Pancreas (tissue), 10 donors: ENCODE measurements at regions not wholly inside any gene's neighbourhood (a gene's known extent, or its start where the extent isn't known, plus 50 kb on each side); places are given as distances from the start of the nearest gene placed in this dataset.

Experiments
- ATAC-seq, 4 donors: fragments of 200-7000 bp; cut with Tn5 transposase; one replicate each; pipeline versions ENCODE4 v1.8.0 to v1.9.1; 2020; ENCODE audit warnings: mild to moderate bottlenecking in 4 of 4, moderate library complexity in 4 of 4
- DNase-seq, 6 donors: peaks; one replicate each; pipeline ENCODE4 v3.0.0-alpha.2; 2020
- FAIRE-seq: peaks from 2 replicates; lab custom pipeline; 2012; peaks lifted over from hg19 to GRCh38; lab: Jason Lieb, UNC
- H3K27ac ChIP-seq, 4 donors: fragments of 200-600 bp; sonication (generic); 1 replicate in 3 of 4; 2 replicates in 1 of 4; pipeline versions ENCODE4 v1.5.0 to v1.8.0; 2020
- H3K27me3 ChIP-seq, 4 donors: fragments of 200-600 bp; one replicate each; pipeline ENCODE4 v1.8.0; 2021
- H3K36me3 ChIP-seq, 3 donors: fragments of 200-600 bp; sonication (generic) in 1 of 3; one replicate each; pipeline versions ENCODE4 v1.5.0 to v1.8.0; 2020 to 2021
- H3K4me1 ChIP-seq, 3 donors: fragments of 200-600 bp; one replicate each; pipeline ENCODE4 v1.8.0; 2021
- H3K4me3 ChIP-seq, 4 donors: fragments of 200-600 bp; sonication (generic) in 2 of 4; one replicate each; pipeline versions ENCODE4 v1.5.0 to v1.8.0; 2020 to 2021
- H3K9me3 ChIP-seq, 4 donors: fragments of 200-600 bp; one replicate each; pipeline ENCODE4 v1.8.0; 2021
- WGBS, 2 donors: extraction: QIAGEN DNeasy Blood & Tissue Kit; methylation state at CpG; one replicate each; pipeline ENCODE4 v1.1.7; 2013; 5-methylcytosine and 5-hydroxymethylcytosine counted together
- intact Hi-C, 3 donors: fragments of 100-400 bp; cut with DNase I; formaldehyde crosslinking; loops; one replicate each; pipeline versions ENCODE4 v1.11.1 to v1.14.2; 2022
- TF ChIP-seq, protein P1 (sequence below), 4 donors: fragments of 200-600 bp; sonication (generic) in 3 of 4; IDR thresholded peaks; one replicate each; pipeline versions ENCODE4 v1.5.0 to v1.8.0; 2021; ENCODE audit warnings: antibody characterized with exemption in 4 of 4
- donor health status: healthy with polysubstance abuse.
- donor health status: DM: no; HTN: no; CAD: no; lungs with moderate emphysema.
- donor health status: DM: no; HTN: no; CAD: no.
- donor health status: control.
- donor health status: control.
- donor health status: Bipolar disorder and iron deficiency.
- donor health status: DM: yes; HTN: yes; CAD: no.
- donor health status: DM: no; HTN: no; CAD: no.
- donor health status: DM: no; HTN: no; CAD: no.
- donor health status: DM: yes; HTN: yes; CAD: no.

DNA sequence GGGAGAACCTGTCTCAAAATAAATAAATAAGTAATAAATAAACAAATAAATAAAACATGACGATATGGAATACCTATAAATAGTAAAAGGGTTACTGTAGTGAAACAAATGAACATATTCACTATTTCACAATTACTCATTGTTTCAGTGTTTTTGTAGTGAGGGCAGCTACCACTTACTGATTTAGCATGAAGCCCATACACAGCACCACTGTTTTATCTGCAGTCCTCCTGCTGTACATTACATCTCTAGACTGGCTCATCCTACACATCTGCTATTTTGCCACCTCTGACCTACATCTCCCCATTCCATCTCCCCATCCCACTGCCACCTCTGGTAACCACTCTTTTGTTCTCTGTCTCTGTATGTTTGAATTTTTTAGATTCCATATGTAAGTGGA is 332.7 kb upstream of the SMIM21 start:
- intact Hi-C loops, result no loop called here
- DNase-seq, result no peak
- Histone ChIP-seq H3K27me3 (no peaks in the 10 kb centered on the region), H3K9me3 (no peaks in the 10 kb centered on the region), H3K4me1 (no peaks in the 10 kb centered on the region), H3K4me3 (no peak overlapping the region), H3K36me3 (no peaks in the 10 kb centered on the region), H3K27ac (no peak overlapping the region)
- ATAC-seq, result no peak
- WGBS, 2 donors, result 16 to 23% methylated on average over 1 of the region's 1 CpG
- no peak for FAIRE-seq
- TF ChIP-seq, protein P1, sequence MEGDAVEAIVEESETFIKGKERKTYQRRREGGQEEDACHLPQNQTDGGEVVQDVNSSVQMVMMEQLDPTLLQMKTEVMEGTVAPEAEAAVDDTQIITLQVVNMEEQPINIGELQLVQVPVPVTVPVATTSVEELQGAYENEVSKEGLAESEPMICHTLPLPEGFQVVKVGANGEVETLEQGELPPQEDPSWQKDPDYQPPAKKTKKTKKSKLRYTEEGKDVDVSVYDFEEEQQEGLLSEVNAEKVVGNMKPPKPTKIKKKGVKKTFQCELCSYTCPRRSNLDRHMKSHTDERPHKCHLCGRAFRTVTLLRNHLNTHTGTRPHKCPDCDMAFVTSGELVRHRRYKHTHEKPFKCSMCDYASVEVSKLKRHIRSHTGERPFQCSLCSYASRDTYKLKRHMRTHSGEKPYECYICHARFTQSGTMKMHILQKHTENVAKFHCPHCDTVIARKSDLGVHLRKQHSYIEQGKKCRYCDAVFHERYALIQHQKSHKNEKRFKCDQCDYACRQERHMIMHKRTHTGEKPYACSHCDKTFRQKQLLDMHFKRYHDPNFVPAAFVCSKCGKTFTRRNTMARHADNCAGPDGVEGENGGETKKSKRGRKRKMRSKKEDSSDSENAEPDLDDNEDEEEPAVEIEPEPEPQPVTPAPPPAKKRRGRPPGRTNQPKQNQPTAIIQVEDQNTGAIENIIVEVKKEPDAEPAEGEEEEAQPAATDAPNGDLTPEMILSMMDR (IDR thresholded peaks at IDR 0.05), result no peak

DNA sequence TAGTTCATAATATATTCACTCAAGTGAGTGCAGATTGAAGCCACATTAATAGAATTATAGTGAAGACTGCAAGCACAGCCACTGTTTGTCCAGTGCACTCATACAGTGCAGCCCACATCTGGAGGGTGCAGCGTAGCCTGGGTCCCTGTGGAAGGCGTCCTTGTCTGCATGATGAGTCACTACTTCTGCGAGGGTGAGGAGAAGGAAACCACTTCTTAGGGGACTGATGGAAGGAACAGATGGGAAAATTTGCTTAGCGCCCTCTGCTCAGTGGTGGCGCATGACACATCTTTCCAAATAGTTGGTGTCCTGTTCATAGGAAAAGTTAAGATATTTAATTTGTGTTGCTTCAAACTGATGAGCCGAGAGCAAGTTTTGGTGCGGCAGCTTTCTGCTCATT is 330.4 kb upstream of the SMIM21 start:
- Histone ChIP-seq H3K27ac (no peak overlapping the region), H3K36me3 (no peaks in the 10 kb centered on the region), H3K4me1 (no peaks in the 10 kb centered on the region), H3K4me3 (no peak overlapping the region), H3K27me3 (no peaks in the 10 kb centered on the region), H3K9me3 (no peaks in the 10 kb centered on the region)
- DNase-seq (no peak), ATAC-seq (no peak), FAIRE-seq (no peak)
- intact Hi-C loops, result no loop called here
- TF ChIP-seq, protein P1 (IDR thresholded peaks at IDR 0.05), result no peak
- WGBS, 2 donors, result 55 to 60% methylated on average over 7 of the region's 7 CpGs

DNA sequence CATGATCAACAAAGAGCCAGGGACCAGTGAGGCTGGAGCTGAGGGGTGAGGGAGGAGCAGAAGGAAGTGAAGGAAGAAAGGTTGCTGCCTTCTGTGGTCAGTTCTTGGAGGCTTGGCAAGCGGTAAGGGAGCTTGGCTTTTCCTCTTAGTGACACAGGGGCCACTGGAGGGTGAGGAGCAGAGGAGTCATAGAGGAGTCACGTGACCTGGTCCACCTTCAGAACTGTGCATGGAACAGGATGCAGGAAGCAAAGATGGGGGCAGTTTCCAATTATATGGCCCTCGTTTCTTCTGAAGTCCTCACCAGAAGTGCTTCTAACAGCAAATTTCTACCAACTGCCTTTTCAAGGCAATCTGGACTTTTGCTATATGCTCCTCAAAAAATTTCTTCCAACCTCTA is 326.9 kb upstream of the SMIM21 start:
- FAIRE-seq (no peak), ATAC-seq (no peak), DNase-seq (no peak)
- TF ChIP-seq, protein P1 (IDR thresholded peaks at IDR 0.05), result no peak
- Histone ChIP-seq H3K4me1 (no peaks in the 10 kb centered on the region), H3K4me3 (no peak overlapping the region), H3K9me3 (no peaks in the 10 kb centered on the region), H3K27ac (no peak overlapping the region), H3K27me3 (no peaks in the 10 kb centered on the region), H3K36me3 (no peaks in the 10 kb centered on the region)
- intact Hi-C loops, result no loop called here
- 58 to 73% methylated on average over 3 of the region's 3 CpGs for WGBS, 2 donors

DNA sequence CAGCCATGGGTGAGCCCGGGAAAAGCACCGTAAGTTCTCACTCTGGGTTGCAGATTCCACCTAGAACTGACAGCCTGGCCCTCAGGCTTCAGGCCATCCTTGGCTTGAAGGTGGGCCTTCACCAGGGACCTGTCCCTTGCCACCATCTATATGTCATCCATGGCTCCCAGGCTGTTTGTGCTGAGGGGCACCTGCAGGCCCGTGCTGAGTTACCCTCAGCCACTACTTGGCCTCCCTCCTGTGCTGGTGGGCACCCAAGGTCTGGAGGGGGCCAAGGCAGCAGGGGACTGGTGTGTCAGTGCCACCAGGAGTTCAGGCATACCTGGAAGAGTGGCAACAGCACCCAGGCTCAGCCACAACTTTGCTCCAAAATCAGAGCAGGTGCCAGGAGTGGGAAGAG is 326.2 kb upstream of the SMIM21 start:
- H3K4me3 ChIP-seq, result no peak overlapping the region
- no peak for ATAC-seq
- no peak overlapping the region for H3K27ac ChIP-seq
- no peaks in the 10 kb centered on the region for H3K9me3 ChIP-seq
- no peak for FAIRE-seq
- no peaks in the 10 kb centered on the region for H3K4me1 ChIP-seq
- intact Hi-C loops, result no loop called here
- DNase-seq, result no peak
- TF ChIP-seq, protein P1 (IDR thresholded peaks at IDR 0.05), result no peak
- H3K27me3 ChIP-seq, result no peaks in the 10 kb centered on the region
- no peaks in the 10 kb centered on the region for H3K36me3 ChIP-seq
- WGBS, 2 donors, result 81 to 91% methylated on average over 3 of the region's 3 CpGs

DNA sequence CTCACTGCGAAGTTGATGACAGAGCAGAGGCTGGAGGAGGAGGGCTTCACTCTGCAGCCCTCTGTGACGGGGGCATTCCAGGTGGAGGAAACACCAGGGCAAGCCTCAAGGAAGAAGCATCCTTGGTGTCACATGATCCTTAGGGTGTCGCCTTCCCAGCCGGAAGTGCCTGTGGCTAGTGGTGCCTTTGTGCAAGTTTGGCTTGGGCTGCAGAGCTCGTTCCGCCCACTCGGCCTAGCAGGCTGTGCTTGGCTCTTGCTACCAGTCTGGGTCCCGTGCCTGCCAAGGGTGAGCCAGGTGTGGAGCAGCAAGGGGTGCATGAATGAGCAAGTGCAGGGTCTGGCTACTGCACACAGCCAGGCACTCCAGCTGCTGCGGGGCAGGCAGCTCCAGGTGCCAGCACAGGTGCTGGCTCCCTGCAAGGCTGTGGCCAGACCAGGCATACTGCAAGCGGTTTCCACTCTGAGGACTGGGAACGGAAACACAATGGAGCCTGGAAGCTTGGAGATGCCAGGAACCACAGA is 325.3 kb upstream of the SMIM21 start:
- ATAC-seq, result no peak
- no peak for DNase-seq
- Histone ChIP-seq H3K27me3 (no peaks in the 10 kb centered on the region), H3K36me3 (no peaks in the 10 kb centered on the region), H3K27ac (no peak overlapping the region), H3K9me3 (no peaks in the 10 kb centered on the region), H3K4me1 (no peaks in the 10 kb centered on the region), H3K4me3 (no peak overlapping the region)
- FAIRE-seq, result no peak
- TF ChIP-seq, protein P1 (IDR thresholded peaks at IDR 0.05), result no peak
- intact Hi-C loops, result no loop called here
- WGBS, 2 donors, result 62 to 75% methylated on average over 11 of the region's 11 CpGs
